Body of pancreas (tissue), 4 donors: ENCODE measurements at regions not wholly inside any gene's neighbourhood (a gene's known extent, or its start where the extent isn't known, plus 50 kb on each side); places are given as distances from the start of the nearest gene placed in this dataset.

Experiments used
- POLR2A ChIP-seq, 3 donors: fragments of 450-650 bp; IDR thresholded peaks; one replicate each; pipeline ENCODE4 v1.6.1; 2016; ENCODE audit warnings: antibody characterized with exemption in 3 of 3, mild to moderate bottlenecking in 2 of 3
- TF ChIP-seq, protein P1 (sequence below), 7 experiments: fragments of 450-650 bp in 4 of 7; fragments of 200-600 bp in 3 of 7; sonication (generic) in 3 of 7; IDR thresholded peaks; one replicate each; pipeline ENCODE4 v1.5.1; 2016 to 2019; ENCODE audit warnings: antibody characterized with exemption in 7 of 7

DNA sequence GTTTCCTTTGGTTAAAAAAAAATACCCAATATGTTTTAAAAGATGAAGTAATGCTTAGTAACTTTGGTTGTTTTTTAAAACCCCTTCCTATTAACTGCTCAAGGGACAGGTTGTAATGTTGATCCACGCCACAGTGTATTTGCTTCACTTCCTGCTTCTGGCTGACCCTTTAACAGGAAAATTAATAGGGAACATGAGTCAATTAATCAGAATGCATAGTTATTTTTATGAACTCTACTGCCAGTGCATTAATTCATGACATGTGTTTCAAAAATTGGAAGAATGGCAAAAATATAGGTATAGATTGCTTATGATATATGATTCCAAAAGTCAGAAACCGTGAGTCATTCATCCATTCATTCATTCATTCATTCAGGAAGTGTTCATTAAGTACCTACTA lies 204.8 kb downstream of the SETD4 start:
- TF ChIP-seq, protein P1, sequence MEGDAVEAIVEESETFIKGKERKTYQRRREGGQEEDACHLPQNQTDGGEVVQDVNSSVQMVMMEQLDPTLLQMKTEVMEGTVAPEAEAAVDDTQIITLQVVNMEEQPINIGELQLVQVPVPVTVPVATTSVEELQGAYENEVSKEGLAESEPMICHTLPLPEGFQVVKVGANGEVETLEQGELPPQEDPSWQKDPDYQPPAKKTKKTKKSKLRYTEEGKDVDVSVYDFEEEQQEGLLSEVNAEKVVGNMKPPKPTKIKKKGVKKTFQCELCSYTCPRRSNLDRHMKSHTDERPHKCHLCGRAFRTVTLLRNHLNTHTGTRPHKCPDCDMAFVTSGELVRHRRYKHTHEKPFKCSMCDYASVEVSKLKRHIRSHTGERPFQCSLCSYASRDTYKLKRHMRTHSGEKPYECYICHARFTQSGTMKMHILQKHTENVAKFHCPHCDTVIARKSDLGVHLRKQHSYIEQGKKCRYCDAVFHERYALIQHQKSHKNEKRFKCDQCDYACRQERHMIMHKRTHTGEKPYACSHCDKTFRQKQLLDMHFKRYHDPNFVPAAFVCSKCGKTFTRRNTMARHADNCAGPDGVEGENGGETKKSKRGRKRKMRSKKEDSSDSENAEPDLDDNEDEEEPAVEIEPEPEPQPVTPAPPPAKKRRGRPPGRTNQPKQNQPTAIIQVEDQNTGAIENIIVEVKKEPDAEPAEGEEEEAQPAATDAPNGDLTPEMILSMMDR (IDR thresholded peaks at IDR 0.05): no peak
- TF ChIP-seq POLR2A (IDR thresholded peaks at IDR 0.05): no peak
